Hepatocyte (in vitro differentiated cells): ENCODE measurements at regions not wholly inside any gene's neighbourhood (a gene's known extent, or its start where the extent isn't known, plus 50 kb on each side); places are given as distances from the start of the nearest gene placed in this dataset.

Source experiments
- CTCF ChIP-seq: fragments of 200-600 bp; sonication (generic); IDR thresholded peaks from 2 replicates; pipeline ENCODE4 v1.5.1; 2016; ENCODE audit warnings: antibody characterized with exemption, mild to moderate bottlenecking; ENCODE audit not compliant: poor library complexity
- EZH2 ChIP-seq: fragments of 200-600 bp; sonication (generic); IDR thresholded peaks from 2 replicates; pipeline ENCODE4 v1.6.1; 2016; ENCODE audit warnings: antibody characterized with exemption, mild to moderate bottlenecking, borderline replicate concordance
- EZH2phosphoT487 ChIP-seq: fragments of 200-600 bp; sonication (generic); IDR thresholded peaks from one replicate; pipeline ENCODE4 v1.6.1; 2018; ENCODE audit warnings: antibody characterized with exemption, mild to moderate bottlenecking, low read depth, moderate library complexity; ENCODE audit not compliant: unreplicated experiment, severe bottlenecking

- no peak for TF ChIP-seq CTCF
- no peak for TF ChIP-seq EZH2
- TF ChIP-seq EZH2phosphoT487: no peak
Observed at GRCh38 chr10:118499186-118499585, 96.3 kb downstream of the PRLHR start.
